CD14-positive monocyte (primary cell): ENCODE measurements at regions not wholly inside any gene's neighbourhood (a gene's known extent, or its start where the extent isn't known, plus 50 kb on each side); places are given as distances from the start of the nearest gene placed in this dataset.

ENCODE experiments used
- DNase-seq, 3 donors: peaks; one replicate each; pipeline ENCODE4 v3.0.0-alpha.2; 2011 to 2022
- H2AFZ ChIP-seq: 2 replicates; pipeline ENCODE4 v1.6.0; 2012; ENCODE audit warnings: mild to moderate bottlenecking, low read depth, low read length, inconsistent platforms; ENCODE audit not compliant: insufficient read depth, poor library complexity, severe bottlenecking
- H3K27ac ChIP-seq, 2 donors: 1 replicate in 1 of 2; 2 replicates in 1 of 2; pipeline ENCODE4 v1.5.1; 2012 to 2013; ENCODE audit warnings: low read length in 2 of 2, control low read depth in 1 of 2, inconsistent platforms in 1 of 2, low read depth in 1 of 2, mild to moderate bottlenecking in 1 of 2
- H3K27me3 ChIP-seq, 2 donors: one replicate each; pipeline versions ENCODE4 v1.6.0 to v1.6.1; 2011 to 2013; ENCODE audit warnings: low read length in 2 of 2; ENCODE audit not compliant: control insufficient read depth in 2 of 2, insufficient read depth in 2 of 2
- H3K36me3 ChIP-seq, 2 donors: replicated peaks in 1 of 2; 1 replicate in 1 of 2; 2 replicates in 1 of 2; pipeline versions ENCODE4 v1.5.1 to v1.6.1; 2012 to 2013; ENCODE audit warnings: low read length in 2 of 2, control low read depth in 1 of 2, inconsistent platforms in 1 of 2, mild to moderate bottlenecking in 1 of 2; ENCODE audit not compliant: insufficient read depth in 2 of 2, control insufficient read depth in 1 of 2
- H3K4me1 ChIP-seq, 2 donors: 1 replicate in 1 of 2; 2 replicates in 1 of 2; pipeline versions ENCODE4 v1.5.1 to v1.6.1; 2012 to 2013; ENCODE audit warnings: low read length in 2 of 2, control low read depth in 1 of 2, inconsistent platforms in 1 of 2, mild to moderate bottlenecking in 1 of 2, moderate library complexity in 1 of 2; ENCODE audit not compliant: insufficient read depth in 2 of 2, control insufficient read depth in 1 of 2
- H3K4me2 ChIP-seq: replicated peaks from 2 replicates; pipeline ENCODE3; 2012; ENCODE audit warnings: low read length, moderate library complexity, mild to moderate bottlenecking; ENCODE audit not compliant: poor library complexity, severe bottlenecking; ENCODE audit errors: extremely low read depth
- H3K4me3 ChIP-seq, 3 experiments: fragments of 200-600 bp in 1 of 3; sonication (generic) in 1 of 3; replicated peaks in 1 of 3; 1 replicate in 2 of 3; 2 replicates in 1 of 3; pipeline ENCODE4 v1.5.1; 2011 to 2013; ENCODE audit warnings: low read length in 3 of 3, mild to moderate bottlenecking in 3 of 3, control low read depth in 2 of 3, low read depth in 2 of 3, inconsistent platforms in 1 of 3, moderate library complexity in 1 of 3
- H3K79me2 ChIP-seq: 2 replicates; pipeline ENCODE4 v1.6.0; 2012; ENCODE audit warnings: mild to moderate bottlenecking, control low read depth, inconsistent platforms, low read length, moderate library complexity; ENCODE audit not compliant: insufficient read depth
- H3K9ac ChIP-seq: 2 replicates; pipeline ENCODE4 v1.6.0; 2017; ENCODE audit warnings: low read length, mild to moderate bottlenecking; ENCODE audit not compliant: insufficient read depth, poor library complexity, severe bottlenecking
- H3K9me3 ChIP-seq, 2 donors: replicated peaks in 1 of 2; 1 replicate in 1 of 2; 2 replicates in 1 of 2; pipeline versions ENCODE4 v1.5.1 to v1.6.1; 2012 to 2013; ENCODE audit warnings: low read length in 2 of 2, control low read depth in 1 of 2; ENCODE audit not compliant: control insufficient read depth in 1 of 2, insufficient read depth in 1 of 2
- H4K20me1 ChIP-seq: 2 replicates; pipeline ENCODE4 v1.6.0; 2012; ENCODE audit warnings: mild to moderate bottlenecking, low read length, control low read depth, moderate library complexity; ENCODE audit not compliant: insufficient read depth
- H3K27ac Mint-ChIP-seq, 7 donors: one replicate each; pipeline ENCODE4 v1.8.0; 2020; ENCODE audit warnings: mild to moderate bottlenecking in 7 of 7, mixed read lengths in 7 of 7, moderate library complexity in 6 of 7, inconsistent platforms in 2 of 7
- H3K27me3 Mint-ChIP-seq, 3 donors: one replicate each; pipeline ENCODE4 v1.8.0; 2021 to 2022; ENCODE audit warnings: low read depth in 3 of 3, mild to moderate bottlenecking in 3 of 3, mixed read lengths in 3 of 3, moderate library complexity in 3 of 3, inconsistent platforms in 1 of 3
- H3K36me3 Mint-ChIP-seq, 2 donors: one replicate each; pipeline ENCODE4 v1.8.0; 2020; ENCODE audit warnings: mixed read lengths in 2 of 2, inconsistent platforms in 1 of 2, mild to moderate bottlenecking in 1 of 2
- H3K4me1 Mint-ChIP-seq: one replicate; pipeline ENCODE4 v1.8.0; 2020; ENCODE audit warnings: mild to moderate bottlenecking, mixed read lengths
- H3K4me3 Mint-ChIP-seq, 2 donors: one replicate each; pipeline ENCODE4 v1.8.0; 2020; ENCODE audit warnings: mild to moderate bottlenecking in 2 of 2, mixed read lengths in 2 of 2, moderate library complexity in 1 of 2
- H3K9me3 Mint-ChIP-seq, 7 donors: one replicate each; pipeline ENCODE4 v1.8.0; 2020 to 2022; ENCODE audit warnings: mixed read lengths in 7 of 7, mild to moderate bottlenecking in 6 of 7, moderate library complexity in 6 of 7, inconsistent platforms in 2 of 7
- CTCF ChIP-seq: fragments of 200-600 bp; IDR thresholded peaks from one replicate; pipeline ENCODE4 v1.8.0; 2022; ENCODE audit warnings: antibody characterized with exemption, mild to moderate bottlenecking
- WGBS: methylation state at CpG from one replicate; pipeline ENCODE4 v1.1.5; 2013; ENCODE audit warnings: missing lambda C conversion rate; ENCODE audit not compliant: insufficient coverage; 5-methylcytosine and 5-hydroxymethylcytosine counted together
- intact Hi-C, 2 donors: fragments of 100-400 bp; cut with micrococcal nuclease; formaldehyde crosslinking; loops; one replicate each; pipeline versions ENCODE4 v1.15.0 to v1.15.1; 2023

- H4K20me1 ChIP-seq = no peaks in the 10 kb centered on the region
- no peak overlapping the region for H3K9ac ChIP-seq
- TF ChIP-seq CTCF = no peak
- no peak overlapping the region for H2AFZ ChIP-seq
- no peaks in the 10 kb centered on the region for H3K36me3 Mint-ChIP-seq
- no peaks in the 10 kb centered on the region for H3K79me2 ChIP-seq
- intact Hi-C loops = no loop called here
- no peak for DNase-seq
- no peak overlapping the region for H3K27ac ChIP-seq
- no peak overlapping the region for H3K4me3 Mint-ChIP-seq
- no peak overlapping the region for H3K4me2 ChIP-seq
- H3K27me3 ChIP-seq = no peaks in the 10 kb centered on the region
- H3K27ac Mint-ChIP-seq = no peak overlapping the region
- H3K4me1 ChIP-seq = no peaks in the 10 kb centered on the region
- 100% methylated on average over 1 of the region's 2 CpGs for WGBS
- peaks cover 2 to 12% (median 7%) of the 10 kb centered on the region in 7 donors for H3K9me3 Mint-ChIP-seq
- no peak overlapping the region for H3K4me3 ChIP-seq
- no peaks in the 10 kb centered on the region for H3K27me3 Mint-ChIP-seq
- H3K36me3 ChIP-seq = no peaks in the 10 kb centered on the region
- no peaks in the 10 kb centered on the region for H3K4me1 Mint-ChIP-seq
- H3K9me3 ChIP-seq = peaks cover 0 to 7% of the 10 kb centered on the region in 2 donors
These were observed 418.9 kb upstream of the POM121L12 start for GRCh38 chr7:52616552-52616951.

- no CpG with 5 or more reads among the region's 2 CpGs for WGBS
- TF ChIP-seq CTCF = no peak
These were observed 420.3 kb upstream of the POM121L12 start for GRCh38 chr7:52615021-52615695.

More at GRCh38 chr7:52615021-52615695, 420.3 kb upstream of the POM121L12 start:
- Histone ChIP-seq H3K79me2 (no peaks in the 10 kb centered on the region), H3K9me3 (peaks cover 0 to 10% of the 10 kb centered on the region in 2 donors), H3K27ac (no peak overlapping the region), H2AFZ (no peak overlapping the region), H3K4me1 (no peaks in the 10 kb centered on the region), H3K4me3 (no peak overlapping the region), H3K27me3 (no peaks in the 10 kb centered on the region), H4K20me1 (no peaks in the 10 kb centered on the region), H3K4me2 (no peak overlapping the region), H3K36me3 (no peaks in the 10 kb centered on the region), H3K9ac (no peak overlapping the region)
- H3K9me3 Mint-ChIP-seq = peaks cover 2 to 9% (median 6%) of the 10 kb centered on the region in 7 donors
- H3K4me3 Mint-ChIP-seq = no peak overlapping the region
- H3K27me3 Mint-ChIP-seq = peaks cover 0 to 1% (median 0%) of the 10 kb centered on the region in 3 donors
- H3K36me3 Mint-ChIP-seq = no peaks in the 10 kb centered on the region
- DNase-seq = no peak
- H3K27ac Mint-ChIP-seq = no peak overlapping the region
- H3K4me1 Mint-ChIP-seq = no peaks in the 10 kb centered on the region
- intact Hi-C loops = no loop called here
